ENCODE measurements at regions not wholly inside any gene's neighbourhood (a gene's known extent, or its start where the extent isn't known, plus 50 kb on each side); places are given as distances from the start of the nearest gene placed in this dataset.

GRCh38 chr18:75728621-75729020 lies 301.1 kb upstream of the SMIM21 start:
- TF ChIP-seq ZNF462 (CRISPR knock-in tag; IDR thresholded peaks at IDR 0.05), result no peak
- TF ChIP-seq, protein P1, sequence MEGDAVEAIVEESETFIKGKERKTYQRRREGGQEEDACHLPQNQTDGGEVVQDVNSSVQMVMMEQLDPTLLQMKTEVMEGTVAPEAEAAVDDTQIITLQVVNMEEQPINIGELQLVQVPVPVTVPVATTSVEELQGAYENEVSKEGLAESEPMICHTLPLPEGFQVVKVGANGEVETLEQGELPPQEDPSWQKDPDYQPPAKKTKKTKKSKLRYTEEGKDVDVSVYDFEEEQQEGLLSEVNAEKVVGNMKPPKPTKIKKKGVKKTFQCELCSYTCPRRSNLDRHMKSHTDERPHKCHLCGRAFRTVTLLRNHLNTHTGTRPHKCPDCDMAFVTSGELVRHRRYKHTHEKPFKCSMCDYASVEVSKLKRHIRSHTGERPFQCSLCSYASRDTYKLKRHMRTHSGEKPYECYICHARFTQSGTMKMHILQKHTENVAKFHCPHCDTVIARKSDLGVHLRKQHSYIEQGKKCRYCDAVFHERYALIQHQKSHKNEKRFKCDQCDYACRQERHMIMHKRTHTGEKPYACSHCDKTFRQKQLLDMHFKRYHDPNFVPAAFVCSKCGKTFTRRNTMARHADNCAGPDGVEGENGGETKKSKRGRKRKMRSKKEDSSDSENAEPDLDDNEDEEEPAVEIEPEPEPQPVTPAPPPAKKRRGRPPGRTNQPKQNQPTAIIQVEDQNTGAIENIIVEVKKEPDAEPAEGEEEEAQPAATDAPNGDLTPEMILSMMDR (conservative IDR thresholded peaks at IDR 0.05; ENCODE audit: low read depth in 2 of 2), result no peak
- DNase-seq (ENCODE audit: low spot score) (no peak), ATAC-seq (no peak)
- Mint-ChIP-seq H3K27me3 (ENCODE audit: insufficient read depth, low read depth, poor library complexity) (peaks cover 2% of the 10 kb centered on the region), H3K9me3 (no peaks in the 10 kb centered on the region; the same call in 2 of the 3 replicates), H3K36me3 (ENCODE audit: low read depth) (no peaks in the 10 kb centered on the region), H3K27ac (no peak overlapping the region), H3K4me1 (no peaks in the 10 kb centered on the region), H3K4me3 (no peak overlapping the region)
- Histone ChIP-seq H3K4me2 (no peak overlapping the region), H3K36me3 (ENCODE audit: insufficient read depth) (no peaks in the 10 kb centered on the region), H3K9me2 (ENCODE audit: insufficient read depth) (no peaks in the 10 kb centered on the region), H4K20me1 (replicated peaks; ENCODE audit: insufficient read depth) (no peaks in the 10 kb centered on the region), H3K79me2 (replicated peaks; ENCODE audit: insufficient read depth) (no peaks in the 10 kb centered on the region), H3F3A (replicated peaks; ENCODE audit: low read depth) (no peaks in the 10 kb centered on the region), H3K27me3 (ENCODE audit: insufficient read depth) (no peaks in the 10 kb centered on the region), H3K4me1 (ENCODE audit: insufficient read depth) (no peaks in the 10 kb centered on the region), H2AFZ (no peak overlapping the region), H3K4me3 (no peak overlapping the region), H3K27ac (ENCODE audit: low read depth) (no peak overlapping the region)

- Histone ChIP-seq H4K20me1 (replicated peaks; ENCODE audit: insufficient read depth) (no peaks in the 10 kb centered on the region), H3K27ac (ENCODE audit: low read depth) (no peak overlapping the region), H3K9me2 (ENCODE audit: insufficient read depth) (no peaks in the 10 kb centered on the region), H3K36me3 (ENCODE audit: insufficient read depth) (no peaks in the 10 kb centered on the region), H3K27me3 (ENCODE audit: insufficient read depth) (no peaks in the 10 kb centered on the region), H3K4me2 (no peak overlapping the region), H3F3A (replicated peaks; ENCODE audit: low read depth) (no peaks in the 10 kb centered on the region), H3K4me1 (ENCODE audit: insufficient read depth) (no peaks in the 10 kb centered on the region), H3K4me3 (no peak overlapping the region), H2AFZ (0 out of 2 replicates have a peak overlapping the region, but pooled peaks have one; percentile 59), H3K79me2 (replicated peaks; ENCODE audit: insufficient read depth) (no peaks in the 10 kb centered on the region)
- peak; percentile 90 for ATAC-seq
- Mint-ChIP-seq H3K4me3 (no peak overlapping the region), H3K27me3 (ENCODE audit: insufficient read depth, low read depth, poor library complexity) (peaks cover 2% of the 10 kb centered on the region), H3K4me1 (no peaks in the 10 kb centered on the region), H3K27ac (no peak overlapping the region), H3K36me3 (ENCODE audit: low read depth) (no peaks in the 10 kb centered on the region), H3K9me3 (no peaks in the 10 kb centered on the region)
- DNase-seq (ENCODE audit: low spot score), result peak; percentile 86
- no peak for TF ChIP-seq ZNF462 (CRISPR knock-in tag; IDR thresholded peaks at IDR 0.05)
Measured at GRCh38 chr18:75727456-75727855, 300.0 kb upstream of the SMIM21 start.

All from GM23338 (cell line).